Right hindlimb (tissue), 1 donor: ENCODE measurements at regions not wholly inside any gene's neighbourhood (a gene's known extent, or its start where the extent isn't known, plus 50 kb on each side); places are given as distances from the start of the nearest gene placed in this dataset.
"Not testable (repeated sequence)": the region's sequence is repeated elsewhere in the genome, so short reads cannot be mapped to it uniquely, and the experiment has no call there.

Source experiments
- DNase-seq: peaks from one replicate; pipeline ENCODE4 v3.0.0-alpha.2; 2018

GRCh38 chr21:35794527-35794926 is 265.8 kb downstream of the SETD4 start:
- DNase-seq: not testable (repeated sequence)

GRCh38 chr21:35792569-35793305 is 267.6 kb downstream of the SETD4 start:
- no peak for DNase-seq

- DNase-seq: no peak
Observed at GRCh38 chr21:35791541-35792325, 268.6 kb downstream of the SETD4 start.

- no peak for DNase-seq
Observed at GRCh38 chr21:35783721-35784120, 276.6 kb downstream of the SETD4 start.

- no peak for DNase-seq
Observed at GRCh38 chr21:35782667-35783066, 277.7 kb downstream of the SETD4 start.

GRCh38 chr21:35780983-35781382 is 279.3 kb downstream of the SETD4 start:
- no peak for DNase-seq

- DNase-seq: no peak
Observed at GRCh38 chr21:35779690-35780570, 280.4 kb downstream of the SETD4 start.

GRCh38 chr21:35779167-35779566 is 281.2 kb downstream of the SETD4 start:
- DNase-seq: no peak

GRCh38 chr21:35777081-35777480 is 283.2 kb downstream of the SETD4 start:
- DNase-seq: no peak

GRCh38 chr21:35775778-35776544 is 284.4 kb downstream of the SETD4 start:
- DNase-seq: no peak

- DNase-seq: no peak
Observed at GRCh38 chr21:35770101-35770945, 290.0 kb downstream of the SETD4 start.

GRCh38 chr21:35768187-35768586 is 292.1 kb downstream of the SETD4 start:
- no peak for DNase-seq

- no peak for DNase-seq
Observed at GRCh38 chr21:35764586-35764985, 295.7 kb downstream of the SETD4 start.

- DNase-seq: no peak
Observed at GRCh38 chr21:35764077-35764476, 296.2 kb downstream of the SETD4 start.

GRCh38 chr21:35754583-35754982 is 305.7 kb downstream of the SETD4 start:
- no peak for DNase-seq

- DNase-seq: no peak
Observed at GRCh38 chr21:35753308-35753707, 307.0 kb downstream of the SETD4 start.

- DNase-seq: no peak
Observed at GRCh38 chr21:35751171-35751570, 309.2 kb downstream of the SETD4 start.

GRCh38 chr21:35749904-35750303 is 310.4 kb downstream of the SETD4 start:
- DNase-seq: no peak

GRCh38 chr21:35748678-35749314 is 311.5 kb downstream of the SETD4 start:
- no peak for DNase-seq

GRCh38 chr21:35743571-35743970 is 316.8 kb downstream of the SETD4 start:
- no peak for DNase-seq
